Neural progenitor cell (in vitro differentiated cells): ENCODE measurements at regions not wholly inside any gene's neighbourhood (a gene's known extent, or its start where the extent isn't known, plus 50 kb on each side); places are given as distances from the start of the nearest gene placed in this dataset.

Experiments used
- EZH2 ChIP-seq: fragments of 200-600 bp; sonication (generic); IDR thresholded peaks from 2 replicates; pipeline ENCODE4 v1.6.1; 2017; ENCODE audit warnings: antibody characterized with exemption, mild to moderate bottlenecking, moderate library complexity
- EZH2phosphoT487 ChIP-seq: fragments of 200-600 bp; sonication (generic); IDR thresholded peaks from 2 replicates; pipeline ENCODE4 v1.6.1; 2017; ENCODE audit warnings: antibody characterized with exemption
- TF ChIP-seq, protein P1 (sequence below): fragments of 200-600 bp; sonication (generic); IDR thresholded peaks from 2 replicates; pipeline ENCODE4 v1.5.1; 2017; ENCODE audit warnings: antibody characterized with exemption, mild to moderate bottlenecking

GRCh38 chr6:99148761-99149160 is 200.7 kb downstream of the FAXC start:
- TF ChIP-seq, protein P1, sequence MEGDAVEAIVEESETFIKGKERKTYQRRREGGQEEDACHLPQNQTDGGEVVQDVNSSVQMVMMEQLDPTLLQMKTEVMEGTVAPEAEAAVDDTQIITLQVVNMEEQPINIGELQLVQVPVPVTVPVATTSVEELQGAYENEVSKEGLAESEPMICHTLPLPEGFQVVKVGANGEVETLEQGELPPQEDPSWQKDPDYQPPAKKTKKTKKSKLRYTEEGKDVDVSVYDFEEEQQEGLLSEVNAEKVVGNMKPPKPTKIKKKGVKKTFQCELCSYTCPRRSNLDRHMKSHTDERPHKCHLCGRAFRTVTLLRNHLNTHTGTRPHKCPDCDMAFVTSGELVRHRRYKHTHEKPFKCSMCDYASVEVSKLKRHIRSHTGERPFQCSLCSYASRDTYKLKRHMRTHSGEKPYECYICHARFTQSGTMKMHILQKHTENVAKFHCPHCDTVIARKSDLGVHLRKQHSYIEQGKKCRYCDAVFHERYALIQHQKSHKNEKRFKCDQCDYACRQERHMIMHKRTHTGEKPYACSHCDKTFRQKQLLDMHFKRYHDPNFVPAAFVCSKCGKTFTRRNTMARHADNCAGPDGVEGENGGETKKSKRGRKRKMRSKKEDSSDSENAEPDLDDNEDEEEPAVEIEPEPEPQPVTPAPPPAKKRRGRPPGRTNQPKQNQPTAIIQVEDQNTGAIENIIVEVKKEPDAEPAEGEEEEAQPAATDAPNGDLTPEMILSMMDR = no peak
- TF ChIP-seq EZH2 = no peak
- TF ChIP-seq EZH2phosphoT487 = no peak
